ENCODE measurements at regions not wholly inside any gene's neighbourhood (a gene's known extent, or its start where the extent isn't known, plus 50 kb on each side); places are given as distances from the start of the nearest gene placed in this dataset.

DNA sequence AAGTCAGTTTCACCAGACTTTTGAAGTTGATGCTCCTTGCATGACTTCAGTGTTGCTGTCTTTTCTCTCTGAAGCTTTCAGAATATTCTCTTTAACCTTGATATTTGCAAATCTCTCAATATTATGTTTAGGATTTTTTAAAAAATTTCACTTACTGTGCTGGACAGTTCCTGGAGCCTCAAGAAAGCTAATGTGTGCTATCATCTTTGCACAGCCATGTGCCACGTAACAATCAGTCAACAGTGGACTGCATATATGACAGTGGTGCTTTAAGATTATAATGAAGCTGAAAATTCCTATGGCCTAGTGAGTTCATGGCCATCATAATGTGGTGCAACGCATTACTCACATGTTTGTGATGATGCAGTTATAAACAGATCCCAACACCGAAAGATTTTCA, 59.1 kb upstream of the OGFRL1 start:
- TF ChIP-seq, protein P1, sequence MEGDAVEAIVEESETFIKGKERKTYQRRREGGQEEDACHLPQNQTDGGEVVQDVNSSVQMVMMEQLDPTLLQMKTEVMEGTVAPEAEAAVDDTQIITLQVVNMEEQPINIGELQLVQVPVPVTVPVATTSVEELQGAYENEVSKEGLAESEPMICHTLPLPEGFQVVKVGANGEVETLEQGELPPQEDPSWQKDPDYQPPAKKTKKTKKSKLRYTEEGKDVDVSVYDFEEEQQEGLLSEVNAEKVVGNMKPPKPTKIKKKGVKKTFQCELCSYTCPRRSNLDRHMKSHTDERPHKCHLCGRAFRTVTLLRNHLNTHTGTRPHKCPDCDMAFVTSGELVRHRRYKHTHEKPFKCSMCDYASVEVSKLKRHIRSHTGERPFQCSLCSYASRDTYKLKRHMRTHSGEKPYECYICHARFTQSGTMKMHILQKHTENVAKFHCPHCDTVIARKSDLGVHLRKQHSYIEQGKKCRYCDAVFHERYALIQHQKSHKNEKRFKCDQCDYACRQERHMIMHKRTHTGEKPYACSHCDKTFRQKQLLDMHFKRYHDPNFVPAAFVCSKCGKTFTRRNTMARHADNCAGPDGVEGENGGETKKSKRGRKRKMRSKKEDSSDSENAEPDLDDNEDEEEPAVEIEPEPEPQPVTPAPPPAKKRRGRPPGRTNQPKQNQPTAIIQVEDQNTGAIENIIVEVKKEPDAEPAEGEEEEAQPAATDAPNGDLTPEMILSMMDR (IDR thresholded peaks at IDR 0.05): no peak
- no peak for TF ChIP-seq POLR2AphosphoS5 (IDR thresholded peaks at IDR 0.05)
- TF ChIP-seq POLR2A (IDR thresholded peaks at IDR 0.05): no peak
